SK-N-SH (cell line): ENCODE measurements at regions not wholly inside any gene's neighbourhood (a gene's known extent, or its start where the extent isn't known, plus 50 kb on each side); places are given as distances from the start of the nearest gene placed in this dataset.

ENCODE experiments used
- CTCF ChIA-PET: fragments of 300-600, 350-600 bp; formaldehyde crosslinking; extraction: SDS; loops from one replicate; lab custom pipeline; 2021; lab: Yijun Ruan, JAX
- POLR2A ChIA-PET: fragments of 350-600 bp; sonication (Branson Sonifier 250); formaldehyde crosslinking; extraction: SDS; loops from one replicate; lab custom pipeline; 2020; ENCODE audit warnings: antibody characterized with exemption, inconsistent platforms; lab: Yijun Ruan, JAX
- DNase-seq: peaks from one replicate; pipeline ENCODE4 v3.0.0; 2012
- H2AFZ ChIP-seq: fragments of 200-600 bp; sonication (generic); 2 replicates; pipeline ENCODE4 v1.8.1; 2016; ENCODE audit warnings: antibody characterized with exemption, mild to moderate bottlenecking, low read depth
- H3F3A ChIP-seq: fragments of 200-600 bp; sonication (generic); replicated peaks from 2 replicates; pipeline ENCODE3; 2016; ENCODE audit warnings: antibody characterized with exemption, mild to moderate bottlenecking; ENCODE audit not compliant: insufficient read depth
- H3K27ac ChIP-seq, 2 experiments: fragments of 200-500 bp in 1 of 2; fragments of 200-600 bp in 1 of 2; sonication (Bioruptor generic) in 1 of 2; sonication (generic), shearing (Covaris generic) in 1 of 2; 2 replicates each; pipeline versions ENCODE4 v1.5.1 to v1.6.1; 2014 to 2016; ENCODE audit warnings: low read depth in 2 of 2, inconsistent platforms in 1 of 2, low read length in 1 of 2, mild to moderate bottlenecking in 1 of 2, mixed read lengths in 1 of 2
- H3K27me3 ChIP-seq: fragments of 200-600 bp; sonication (generic), shearing (Covaris generic); 2 replicates; pipeline ENCODE4 v1.6.1; 2016; ENCODE audit warnings: mixed run types; ENCODE audit not compliant: insufficient read depth
- H3K36me3 ChIP-seq, 2 experiments: fragments of 200-500 bp in 1 of 2; fragments of 200-600 bp in 1 of 2; sonication (Bioruptor generic) in 1 of 2; sonication (generic) in 1 of 2; replicated peaks in 1 of 2; 2 replicates each; pipeline versions ENCODE3 to v1.5.1; 2014 to 2016; ENCODE audit warnings: low read length in 1 of 2, mild to moderate bottlenecking in 1 of 2; ENCODE audit not compliant: insufficient read depth in 2 of 2, control insufficient read depth in 1 of 2
- H3K4me1 ChIP-seq, 2 experiments: fragments of 200-500 bp in 1 of 2; fragments of 200-600 bp in 1 of 2; sonication (Bioruptor generic) in 1 of 2; sonication (generic), shearing (Covaris generic) in 1 of 2; 2 replicates each; pipeline versions ENCODE4 v1.5.1 to v1.6.1; 2014 to 2016; ENCODE audit warnings: low read depth in 1 of 2, low read length in 1 of 2, mixed run types in 1 of 2; ENCODE audit not compliant: insufficient read depth in 2 of 2, control insufficient read depth in 1 of 2
- H3K4me2 ChIP-seq: fragments of 200-600 bp; sonication (generic), shearing (Covaris generic); 2 replicates; pipeline ENCODE4 v1.6.1; 2017; ENCODE audit warnings: mixed run types
- H3K4me3 ChIP-seq, 2 experiments: fragments of 200-500 bp in 1 of 2; fragments of 200-600 bp in 1 of 2; sonication (Bioruptor generic) in 1 of 2; sonication (generic), shearing (Covaris generic) in 1 of 2; 2 replicates each; pipeline versions ENCODE4 v1.5.1 to v1.8.1; 2014 to 2016; ENCODE audit warnings: low read depth in 2 of 2, inconsistent platforms in 1 of 2, low read length in 1 of 2, mild to moderate bottlenecking in 1 of 2, mixed read lengths in 1 of 2, moderate library complexity in 1 of 2
- H3K79me2 ChIP-seq: fragments of 200-600 bp; sonication (generic); 2 replicates; pipeline ENCODE4 v1.8.1; 2017; ENCODE audit warnings: mild to moderate bottlenecking; ENCODE audit not compliant: insufficient read depth
- H3K9ac ChIP-seq: fragments of 200-600 bp; sonication (generic); 2 replicates; pipeline ENCODE4 v1.6.1; 2017; ENCODE audit warnings: mixed run types
- H3K9me2 ChIP-seq: fragments of 200-600 bp; sonication (generic); 2 replicates; pipeline ENCODE4 v1.6.1; 2017; ENCODE audit warnings: mixed run types
- H3K9me3 ChIP-seq: fragments of 200-600 bp; sonication (generic); 2 replicates; pipeline ENCODE4 v1.6.1; 2017; ENCODE audit warnings: mixed run types, mild to moderate bottlenecking, moderate library complexity
- H4K20me1 ChIP-seq: fragments of 200-600 bp; sonication (generic); 2 replicates; pipeline ENCODE4 v1.6.1; 2017; ENCODE audit warnings: mild to moderate bottlenecking, mixed run types; ENCODE audit not compliant: insufficient read depth
- CHD2 ChIP-seq: fragments of 150-350 bp; IDR thresholded peaks from 2 replicates; pipeline ENCODE4 v1.6.1; 2018; ENCODE audit warnings: low read length; ENCODE audit not compliant: partially characterized antibody
- FOXJ3 ChIP-seq: sonication (generic); formaldehyde crosslinking; IDR thresholded peaks from 2 replicates; pipeline ENCODE4 v1.5.1; 2020; ENCODE audit warnings: mild to moderate bottlenecking, missing genetic modification reagents
- MEF2A ChIP-seq: IDR thresholded peaks from 2 replicates; pipeline ENCODE4 v1.4.0; 2012; ENCODE audit warnings: low read depth, borderline replicate concordance
- NFIC ChIP-seq: IDR thresholded peaks from 2 replicates; pipeline ENCODE4 v1.4.0; 2012; ENCODE audit warnings: borderline replicate concordance
- NRF1 ChIP-seq: IDR thresholded peaks from 2 replicates; pipeline ENCODE4 v1.6.1; 2012; ENCODE audit warnings: low read depth, mild to moderate bottlenecking, low read length
- PBX3 ChIP-seq: IDR thresholded peaks from 2 replicates; pipeline ENCODE4; 2012
- POLR2AphosphoS5 ChIP-seq: IDR thresholded peaks from 2 replicates; pipeline ENCODE4 v1.6.1; 2012; ENCODE audit warnings: low read depth, low read length
- RAD21 ChIP-seq: IDR thresholded peaks from 2 replicates; pipeline ENCODE4 v1.6.1; 2012; ENCODE audit warnings: mild to moderate bottlenecking, low read length
- RCOR1 ChIP-seq: fragments of 150-350 bp; IDR thresholded peaks from 2 replicates; pipeline ENCODE4 v1.6.1; 2017; ENCODE audit warnings: antibody characterized with exemption, low read length
- RFX5 ChIP-seq: IDR thresholded peaks from 2 replicates; pipeline ENCODE4 v1.6.1; 2012; ENCODE audit warnings: mild to moderate bottlenecking, improper control_type of control experiment, low read length
- SMC3 ChIP-seq: IDR thresholded peaks from 2 replicates; pipeline ENCODE4 v1.6.1; 2012; ENCODE audit warnings: low read depth, low read length, improper control_type of control experiment
- TCF12 ChIP-seq: IDR thresholded peaks from 2 replicates; pipeline ENCODE4 v1.4.0; 2012
- YY1 ChIP-seq: IDR thresholded peaks from 2 replicates; pipeline ENCODE4 v1.4.0; 2012; ENCODE audit warnings: low read depth, mild to moderate bottlenecking
- WGBS: methylation state at CpG from one replicate; pipeline ENCODE4 v1.1.6; 2017; ENCODE audit warnings: low lambda C conversion rate; 5-methylcytosine and 5-hydroxymethylcytosine counted together
- TF ChIP-seq, protein P1 (sequence below): fragments of 150-350 bp; IDR thresholded peaks from 2 replicates; pipeline ENCODE4 v1.6.1; 2017; ENCODE audit warnings: antibody characterized with exemption, low read length, low read depth, borderline replicate concordance

- H3K9me3 ChIP-seq: no peaks in the 10 kb centered on the region
- no peak overlapping the region for H3K9ac ChIP-seq
- no peaks in the 10 kb centered on the region for H3F3A ChIP-seq
- no peaks in the 10 kb centered on the region for H3K4me1 ChIP-seq
- ChIA-PET POLR2A (no interaction called here), CTCF (no interaction called here)
- no peaks in the 10 kb centered on the region for H3K79me2 ChIP-seq
- no peaks in the 10 kb centered on the region for H3K27me3 ChIP-seq
- no peak overlapping the region for H3K4me3 ChIP-seq
- no peak overlapping the region for H2AFZ ChIP-seq
- no peak overlapping the region for H3K27ac ChIP-seq
- TF ChIP-seq PBX3: no peak
- no peak for TF ChIP-seq MEF2A
- no peak for TF ChIP-seq FOXJ3 (CRISPR knock-in tag)
- no peak for TF ChIP-seq RFX5
- TF ChIP-seq CHD2: no peak
- TF ChIP-seq TCF12: no peak
- no peak for TF ChIP-seq RCOR1
- TF ChIP-seq YY1: no peak
- TF ChIP-seq NFIC: no peak
- no peak for TF ChIP-seq NRF1
- TF ChIP-seq, protein P1, sequence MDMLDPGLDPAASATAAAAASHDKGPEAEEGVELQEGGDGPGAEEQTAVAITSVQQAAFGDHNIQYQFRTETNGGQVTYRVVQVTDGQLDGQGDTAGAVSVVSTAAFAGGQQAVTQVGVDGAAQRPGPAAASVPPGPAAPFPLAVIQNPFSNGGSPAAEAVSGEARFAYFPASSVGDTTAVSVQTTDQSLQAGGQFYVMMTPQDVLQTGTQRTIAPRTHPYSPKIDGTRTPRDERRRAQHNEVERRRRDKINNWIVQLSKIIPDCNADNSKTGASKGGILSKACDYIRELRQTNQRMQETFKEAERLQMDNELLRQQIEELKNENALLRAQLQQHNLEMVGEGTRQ: no peak
- no peak for DNase-seq
- no peaks in the 10 kb centered on the region for H4K20me1 ChIP-seq
- H3K36me3 ChIP-seq: no peaks in the 10 kb centered on the region
- H3K4me2 ChIP-seq: no peak overlapping the region
- no peaks in the 10 kb centered on the region for H3K9me2 ChIP-seq
These were observed 435.6 kb downstream of the TMA16 start for GRCh38 chr4:163930086-163930485.

DNA sequence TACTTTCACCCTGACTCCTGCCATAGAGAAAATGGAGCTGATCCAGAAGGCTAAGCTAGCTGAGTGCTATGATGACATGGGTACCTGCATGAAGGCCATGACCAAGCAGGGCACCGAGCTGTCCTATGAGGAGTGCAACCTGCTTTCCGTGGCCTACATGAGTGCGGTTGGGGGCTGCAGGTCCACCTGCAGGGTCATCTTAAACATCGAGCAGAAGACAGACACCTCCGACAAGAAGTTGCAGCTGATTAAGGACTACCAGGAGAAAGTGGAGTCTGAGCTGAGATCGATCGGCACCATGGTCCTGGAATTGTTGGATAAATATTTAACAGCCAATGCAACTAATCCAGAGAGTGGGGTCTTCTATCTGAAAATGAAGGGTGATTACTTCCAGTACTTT lies 438.0 kb downstream of the TMA16 start:
- H2AFZ ChIP-seq: no peak overlapping the region
- no peaks in the 10 kb centered on the region for H4K20me1 ChIP-seq
- no peaks in the 10 kb centered on the region for H3K9me3 ChIP-seq
- POLR2A ChIA-PET: no interaction called here
- no peak overlapping the region for H3K27ac ChIP-seq
- TF ChIP-seq RFX5 (no peak), RAD21 (no peak), POLR2AphosphoS5 (no peak), SMC3 (no peak)
- TF ChIP-seq, all 33 proteins: peak for 0
- no peak for DNase-seq
- CTCF ChIA-PET: no interaction called here
- Histone ChIP-seq H3K27me3 (no peaks in the 10 kb centered on the region), H3K9ac (no peak overlapping the region), H3F3A (no peaks in the 10 kb centered on the region), H3K36me3 (no peaks in the 10 kb centered on the region), H3K9me2 (no peaks in the 10 kb centered on the region), H3K4me1 (no peaks in the 10 kb centered on the region), H3K4me3 (no peak overlapping the region), H3K79me2 (no peaks in the 10 kb centered on the region), H3K4me2 (no peak overlapping the region)
- 34% methylated on average over 7 of the region's 7 CpGs for WGBS
